OCI-LY1 (cell line): ENCODE measurements at regions not wholly inside any gene's neighbourhood (a gene's known extent, or its start where the extent isn't known, plus 50 kb on each side); places are given as distances from the start of the nearest gene placed in this dataset.

Experiments used
- EZH2 ChIP-seq: fragments of 200-600 bp; sonication (generic), shearing (Covaris generic); IDR thresholded peaks from 2 replicates; pipeline ENCODE4 v1.8.0; 2017; ENCODE audit warnings: borderline replicate concordance, mixed run types, mild to moderate bottlenecking, antibody characterized with exemption, low read length, moderate library complexity, mixed read lengths
- TF ChIP-seq, protein P1 (sequence below): fragments of 200-600 bp; sonication (generic), shearing (Covaris generic); IDR thresholded peaks from 2 replicates; pipeline ENCODE4 v1.5.1; 2017; ENCODE audit warnings: mild to moderate bottlenecking, antibody characterized with exemption, low read length, moderate library complexity, mixed read lengths

DNA sequence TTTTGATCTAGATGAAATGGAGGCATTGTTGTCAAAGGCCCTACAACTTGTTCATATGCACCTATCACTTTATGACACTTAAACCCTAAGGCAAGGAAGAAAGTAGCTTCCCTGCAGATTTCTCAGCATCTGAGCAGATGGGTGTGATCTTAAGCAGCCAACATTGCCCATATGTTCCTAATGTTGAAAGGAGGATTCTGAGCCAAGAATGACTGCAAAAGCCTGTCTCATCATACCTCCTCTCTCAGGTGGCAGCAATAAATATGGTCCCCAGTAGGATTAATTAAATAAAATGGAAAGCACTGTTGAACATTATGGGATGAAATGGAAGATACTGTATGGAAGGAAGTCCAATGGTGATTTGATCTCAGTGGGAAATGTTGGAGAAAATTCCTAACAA is 538.1 kb upstream of the MAN1A1 start:
- TF ChIP-seq, protein P1, sequence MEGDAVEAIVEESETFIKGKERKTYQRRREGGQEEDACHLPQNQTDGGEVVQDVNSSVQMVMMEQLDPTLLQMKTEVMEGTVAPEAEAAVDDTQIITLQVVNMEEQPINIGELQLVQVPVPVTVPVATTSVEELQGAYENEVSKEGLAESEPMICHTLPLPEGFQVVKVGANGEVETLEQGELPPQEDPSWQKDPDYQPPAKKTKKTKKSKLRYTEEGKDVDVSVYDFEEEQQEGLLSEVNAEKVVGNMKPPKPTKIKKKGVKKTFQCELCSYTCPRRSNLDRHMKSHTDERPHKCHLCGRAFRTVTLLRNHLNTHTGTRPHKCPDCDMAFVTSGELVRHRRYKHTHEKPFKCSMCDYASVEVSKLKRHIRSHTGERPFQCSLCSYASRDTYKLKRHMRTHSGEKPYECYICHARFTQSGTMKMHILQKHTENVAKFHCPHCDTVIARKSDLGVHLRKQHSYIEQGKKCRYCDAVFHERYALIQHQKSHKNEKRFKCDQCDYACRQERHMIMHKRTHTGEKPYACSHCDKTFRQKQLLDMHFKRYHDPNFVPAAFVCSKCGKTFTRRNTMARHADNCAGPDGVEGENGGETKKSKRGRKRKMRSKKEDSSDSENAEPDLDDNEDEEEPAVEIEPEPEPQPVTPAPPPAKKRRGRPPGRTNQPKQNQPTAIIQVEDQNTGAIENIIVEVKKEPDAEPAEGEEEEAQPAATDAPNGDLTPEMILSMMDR, result no peak
- no peak for TF ChIP-seq EZH2
